Activated CD8-positive, alpha-beta memory T cell treated with anti-CD3 and anti-CD28 coated beads, Interleukin-2, amount 50 U/mL, for 24 hours (primary cell): ENCODE measurements at regions not wholly inside any gene's neighbourhood (a gene's known extent, or its start where the extent isn't known, plus 50 kb on each side); places are given as distances from the start of the nearest gene placed in this dataset.

ENCODE experiments used
- DNase-seq: peaks from one replicate; pipeline ENCODE4 v3.0.0-alpha.2; 2020; ENCODE audit errors: extremely low read depth

DNA sequence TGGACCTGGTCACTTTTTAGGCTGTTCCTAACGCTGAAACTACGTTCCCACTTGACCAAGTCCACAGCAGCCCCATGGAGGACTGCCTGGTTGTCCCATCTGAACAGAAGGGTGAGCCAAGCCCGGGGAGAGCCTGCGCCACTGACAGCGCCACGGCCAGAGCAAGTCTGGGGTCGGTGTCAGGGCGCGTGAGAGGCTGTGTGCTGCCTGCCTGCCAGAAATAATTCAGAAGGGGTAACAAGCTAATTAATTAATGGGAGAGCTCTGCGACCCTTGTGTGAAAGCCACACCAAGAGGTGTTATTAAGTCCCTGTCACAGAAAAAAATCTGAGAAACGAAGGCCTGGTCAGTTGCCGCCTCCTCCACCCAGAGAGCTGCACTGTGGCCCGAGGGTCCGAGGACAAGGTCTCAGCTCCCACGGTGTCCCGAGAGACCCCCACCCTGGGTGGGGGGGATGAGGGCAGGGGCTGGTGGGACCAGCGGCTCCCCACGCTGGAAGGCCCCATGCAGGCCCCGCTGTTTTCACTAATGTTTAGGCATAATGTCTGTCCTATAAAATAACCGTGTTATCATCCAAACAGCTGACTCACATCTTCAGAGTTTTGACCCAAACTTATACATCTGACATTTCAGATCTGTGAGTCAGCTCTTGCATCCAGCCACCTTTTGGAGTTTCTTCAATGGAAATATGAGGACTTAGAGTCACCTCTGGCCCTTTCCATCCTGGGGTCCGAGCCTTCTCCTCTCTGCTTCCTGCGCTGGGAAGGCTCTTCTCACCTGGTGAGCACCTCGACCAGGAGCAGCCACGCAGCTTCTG is 58.5 kb downstream of the DLL1 start:
- no peak for DNase-seq

- no peak for DNase-seq
These were observed 59.3 kb downstream of the DLL1 start for GRCh38 chr6:170231293-170232185.

DNA sequence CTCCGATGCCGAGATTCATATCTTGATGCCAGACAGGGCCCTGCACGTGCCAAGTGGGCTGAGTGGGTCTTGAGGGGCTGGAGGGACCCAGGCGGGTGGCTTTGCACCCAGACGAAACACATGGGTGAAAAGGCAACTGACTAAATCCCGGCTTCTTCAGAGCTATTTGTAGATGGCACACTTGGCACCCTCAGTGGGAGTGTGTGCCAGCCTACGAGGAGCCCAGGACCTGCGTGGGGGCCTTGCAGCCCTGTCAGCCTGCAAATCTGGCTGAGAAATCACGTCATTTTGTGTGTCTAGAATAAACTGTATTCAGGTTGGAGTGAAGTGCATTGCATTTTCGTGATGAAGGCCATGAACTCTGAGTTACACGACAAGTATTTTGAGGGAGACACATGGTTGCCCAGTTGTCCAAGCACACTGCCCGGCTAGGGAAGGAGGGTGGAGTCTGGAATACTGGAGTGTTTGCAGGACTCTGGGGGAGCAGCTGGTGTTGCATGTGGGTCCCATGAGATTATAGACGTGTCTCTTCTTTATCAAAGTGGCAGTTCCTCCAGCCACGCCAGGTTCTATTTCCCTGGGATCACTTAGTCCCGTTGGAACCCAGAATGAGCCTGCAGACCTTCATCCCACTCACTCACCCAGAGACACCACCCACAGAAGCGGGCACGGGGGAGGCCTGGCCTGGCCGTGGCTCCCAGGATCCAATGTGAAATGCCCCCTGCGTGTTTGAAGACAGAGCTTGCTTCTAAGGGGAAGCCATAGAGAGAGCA is 60.2 kb downstream of the DLL1 start:
- no peak for DNase-seq

- no peak for DNase-seq
These were observed 60.9 kb downstream of the DLL1 start for GRCh38 chr6:170229851-170230519.

GRCh38 chr6:170229396-170229795 is 61.5 kb downstream of the DLL1 start:
- DNase-seq = no peak

DNA sequence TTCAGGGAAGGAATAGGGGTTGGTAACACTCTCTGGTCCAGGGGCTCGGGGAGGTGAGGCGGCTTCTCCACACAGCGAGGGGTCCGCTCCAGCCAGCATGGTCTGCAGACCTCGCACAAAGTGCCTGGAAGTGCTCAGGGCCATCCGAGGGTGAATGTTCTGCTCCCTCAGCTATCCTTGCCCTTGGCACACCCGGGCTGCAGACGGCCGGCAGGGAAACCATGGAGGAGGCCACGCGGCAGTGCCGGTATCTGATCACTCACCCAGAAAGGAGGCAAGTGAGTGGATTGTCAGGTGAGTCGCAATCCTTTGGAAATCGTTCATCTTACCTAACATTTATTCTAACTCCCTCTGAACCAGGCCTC is 62.0 kb downstream of the DLL1 start:
- no peak for DNase-seq

GRCh38 chr6:170227996-170228945 is 62.6 kb downstream of the DLL1 start:
- DNase-seq = no peak

DNA sequence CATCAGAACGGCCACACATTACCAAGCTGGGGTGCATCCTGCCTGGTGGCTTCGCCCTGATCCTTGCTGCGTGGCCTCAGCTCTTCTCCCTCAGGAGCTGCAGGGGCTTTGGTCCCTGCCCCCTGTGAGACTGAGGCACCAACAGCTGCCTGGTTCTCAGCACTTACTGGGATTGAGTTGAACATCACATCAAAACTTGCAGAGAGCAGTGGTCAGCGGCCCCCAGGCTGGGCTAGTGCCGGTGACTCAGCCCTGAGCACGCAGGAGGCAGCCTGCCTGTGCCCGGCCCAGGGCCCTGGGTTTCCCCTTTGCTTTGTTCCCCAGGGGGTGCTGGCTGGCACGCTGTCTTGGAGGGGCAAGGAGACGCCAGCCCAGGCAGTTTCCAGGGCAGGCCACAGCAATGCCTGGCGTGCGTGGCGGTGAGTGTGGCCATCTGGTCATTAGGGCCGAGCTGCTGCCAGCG is 63.3 kb downstream of the DLL1 start:
- DNase-seq = no peak

DNA sequence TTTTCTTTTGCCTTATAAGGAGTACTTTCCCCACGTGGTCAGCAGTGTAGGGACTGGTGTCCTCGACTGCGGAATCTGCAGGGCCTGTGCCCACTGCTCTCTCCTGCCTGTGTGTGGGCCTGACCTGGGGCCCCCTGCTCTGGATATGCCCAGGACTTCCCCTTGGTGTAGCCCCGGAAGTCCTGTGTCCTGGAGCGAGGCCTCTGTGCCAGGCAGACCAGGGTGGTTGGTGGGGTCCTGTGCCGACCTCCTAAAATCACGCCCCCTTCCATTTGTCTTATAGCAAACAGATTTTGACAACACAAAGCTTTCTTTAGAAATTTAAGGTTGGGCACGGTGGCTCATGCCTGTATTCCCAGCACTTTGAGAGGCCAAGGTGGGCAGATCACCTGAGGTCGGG is 64.2 kb downstream of the DLL1 start:
- no peak for DNase-seq

DNA sequence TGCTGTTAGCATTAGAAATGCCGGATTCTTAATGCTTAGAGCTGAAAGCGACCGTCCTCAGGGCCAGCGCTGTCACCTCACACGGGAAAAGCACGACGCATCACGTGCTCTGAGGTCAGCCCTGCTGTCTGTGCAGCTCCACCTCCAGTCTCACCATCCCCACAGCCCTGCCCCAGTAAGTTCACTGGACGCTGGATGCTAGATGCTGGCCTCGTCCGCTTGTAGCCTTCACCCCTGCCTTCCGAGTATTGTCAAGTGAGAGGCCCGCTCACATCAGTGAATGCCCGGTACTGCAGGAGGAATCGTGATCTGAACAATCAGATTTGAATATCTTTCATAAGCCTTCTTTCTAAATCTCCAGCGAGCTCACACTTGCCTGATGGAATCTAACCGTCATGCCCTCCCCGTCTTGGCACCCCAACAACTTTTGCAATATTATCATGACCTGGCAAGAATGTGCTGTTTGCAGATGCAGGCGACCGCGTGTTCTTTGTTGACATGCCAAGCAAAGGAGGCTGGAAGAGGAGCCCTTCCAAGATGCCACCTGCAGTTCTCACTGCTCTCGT is 64.9 kb downstream of the DLL1 start:
- no peak for DNase-seq

DNA sequence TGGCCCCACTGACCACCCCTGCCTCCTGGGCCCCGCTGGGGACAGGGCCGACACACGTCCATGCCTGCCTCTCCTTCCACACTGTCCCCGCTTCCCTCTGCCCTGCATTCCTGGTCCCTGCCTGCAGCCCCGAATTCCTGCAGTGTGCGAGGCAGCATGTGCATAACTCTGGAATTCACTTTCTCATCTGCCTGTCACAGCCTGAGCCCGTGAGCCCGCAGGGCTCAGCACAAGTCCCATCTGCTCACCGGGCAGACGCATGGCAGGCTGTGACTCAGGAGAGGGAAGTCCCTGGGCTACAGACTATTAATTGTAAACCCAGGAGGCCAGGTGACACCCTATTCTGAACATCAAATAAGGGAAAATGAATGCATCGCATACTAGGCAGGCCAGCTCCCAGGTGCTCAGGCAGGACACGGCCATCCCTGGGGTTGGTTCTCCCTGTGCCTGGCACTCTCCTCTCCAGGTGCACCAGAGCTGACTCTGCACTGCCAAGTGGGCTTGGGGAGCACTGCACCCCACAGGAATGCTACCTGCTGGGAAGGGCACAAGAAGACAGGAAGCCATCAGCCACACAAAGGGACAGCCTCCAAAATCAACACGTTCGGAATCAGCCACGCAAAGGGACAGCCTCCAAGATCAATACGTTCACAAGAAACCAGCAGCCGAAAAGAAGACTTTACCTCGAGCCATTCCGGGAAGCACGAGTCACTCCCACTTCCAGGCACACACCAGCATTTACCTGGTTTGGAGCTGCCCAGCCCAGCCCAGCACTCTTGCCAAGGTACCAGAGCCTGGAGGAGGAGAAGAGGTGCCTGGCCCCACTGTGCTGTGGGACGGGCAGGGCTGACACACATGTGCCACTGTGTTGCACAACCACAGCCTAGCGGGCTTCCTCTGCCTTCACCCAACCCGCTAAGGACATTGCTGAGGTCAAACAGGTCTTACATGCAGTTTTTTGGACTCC is 65.9 kb downstream of the DLL1 start:
- DNase-seq = no peak

- DNase-seq = no peak
These were observed 66.9 kb downstream of the DLL1 start for GRCh38 chr6:170223718-170224693.

DNA sequence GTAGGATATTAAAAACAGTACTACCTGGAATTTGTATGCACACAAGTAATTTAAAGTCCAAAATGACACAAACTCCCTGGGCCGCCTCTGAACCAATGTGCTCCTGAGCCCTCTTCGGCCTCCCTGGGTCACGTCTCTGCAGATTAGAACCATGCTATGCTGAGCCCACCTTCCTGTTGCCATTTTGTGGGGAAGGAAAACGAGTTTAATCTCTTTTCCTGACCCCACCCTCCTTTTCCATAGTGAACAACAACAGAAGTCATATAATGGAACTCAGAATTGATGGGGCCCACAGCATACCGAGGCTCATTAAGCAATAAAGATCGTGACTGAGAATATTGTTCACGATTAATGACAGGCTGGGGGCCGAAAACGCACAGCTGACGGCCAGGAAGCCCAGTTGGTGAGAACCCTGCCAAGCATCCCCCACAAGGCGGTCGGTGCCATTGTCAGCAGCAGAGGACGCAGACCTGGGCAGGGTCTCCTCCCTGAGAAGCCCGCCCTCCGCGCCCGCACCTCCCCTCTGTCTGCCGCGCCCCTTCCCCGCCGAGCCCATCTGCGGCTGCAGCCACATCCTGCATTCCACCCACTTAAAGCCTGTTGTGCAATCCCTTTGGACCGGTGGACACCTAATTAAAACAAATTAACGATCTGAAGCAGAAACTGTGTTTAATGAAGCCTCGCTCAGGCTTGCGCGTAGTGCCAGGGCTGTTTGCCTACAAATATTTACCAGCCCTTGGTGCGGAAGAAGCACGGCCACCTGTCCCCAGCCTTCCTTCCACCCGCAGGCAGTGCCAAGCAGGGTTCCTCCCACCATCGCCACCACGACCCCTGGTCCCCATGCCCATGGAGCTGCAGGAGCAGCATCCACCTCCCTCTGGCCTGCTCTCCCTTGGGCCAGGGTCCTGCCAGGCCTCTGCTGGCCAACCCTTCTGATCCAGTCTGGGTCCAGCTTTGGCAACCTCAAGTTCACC is 68.1 kb downstream of the DLL1 start:
- DNase-seq = no peak

GRCh38 chr6:170221753-170222400 is 69.0 kb downstream of the DLL1 start:
- DNase-seq = no peak

DNA sequence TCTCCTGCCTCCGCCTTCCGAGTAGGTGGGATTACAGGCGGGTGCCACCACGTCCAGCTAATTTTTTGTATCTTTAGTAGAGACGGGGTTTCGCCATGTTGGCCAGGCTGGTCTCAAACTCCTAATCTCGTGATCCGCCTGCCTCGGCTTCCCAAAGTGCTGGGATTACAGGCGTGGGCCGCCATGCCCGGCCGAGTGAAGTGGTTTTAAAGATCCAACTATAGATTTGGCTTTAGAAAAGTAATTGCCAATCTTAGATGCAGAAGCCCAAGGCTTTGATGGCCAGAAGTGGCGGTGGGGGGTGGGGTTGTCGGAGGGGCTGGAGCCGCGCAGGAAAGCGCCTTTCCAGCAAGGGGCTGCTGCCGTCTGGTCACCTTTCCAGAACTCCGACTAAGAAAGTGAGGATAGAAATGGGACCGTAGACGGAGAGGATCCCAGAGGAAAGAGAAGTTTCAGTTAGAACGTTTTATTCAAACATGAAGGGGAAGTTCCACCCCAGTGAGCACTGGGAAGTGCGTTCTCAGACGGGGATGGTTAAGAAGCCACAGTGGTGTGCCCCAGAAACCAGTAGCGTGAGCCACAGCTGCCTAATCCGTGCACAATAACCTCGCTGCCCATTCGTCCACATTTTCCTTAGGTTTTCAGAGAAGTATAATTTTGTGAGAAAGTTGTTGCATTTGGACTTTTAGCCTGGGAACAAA is 69.7 kb downstream of the DLL1 start:
- DNase-seq = no peak
